Body of pancreas (tissue), 4 donors: ENCODE measurements at regions not wholly inside any gene's neighbourhood (a gene's known extent, or its start where the extent isn't known, plus 50 kb on each side); places are given as distances from the start of the nearest gene placed in this dataset.
A peak's percentile ranks its signal among the peaks of the same experiment; 100 is the strongest.
"Not testable (repeated sequence)": the region's sequence is repeated elsewhere in the genome, so short reads cannot be mapped to it uniquely, and the experiment has no call there.

Experiments used
- ATAC-seq: fragments of 150-250 bp; one replicate; pipeline ENCODE4 v1.9.1; 2016
- DNase-seq, 4 donors: peaks; one replicate each; pipeline ENCODE4 v3.0.0-alpha.2; 2019
- H3K27ac ChIP-seq, 4 donors: fragments of 200-600 bp; sonication (generic); 1 replicate in 3 of 4; 2 replicates in 1 of 4; pipeline versions ENCODE4 v1.5.1 to v1.6.1; 2016 to 2019; ENCODE audit warnings: mild to moderate bottlenecking in 1 of 4, mixed read lengths in 1 of 4, moderate library complexity in 1 of 4
- H3K27me3 ChIP-seq, 2 donors: fragments of 200-600 bp; sonication (generic); one replicate each; pipeline ENCODE4 v1.6.0; 2016; ENCODE audit warnings: mild to moderate bottlenecking in 1 of 2
- H3K36me3 ChIP-seq, 2 donors: fragments of 200-600 bp; sonication (generic); replicated peaks in 1 of 2; 2 replicates each; pipeline ENCODE4 v1.5.1; 2016; ENCODE audit warnings: low read depth in 2 of 2; ENCODE audit not compliant: insufficient read depth in 1 of 2
- H3K4me1 ChIP-seq: fragments of 200-600 bp; sonication (generic); one replicate; pipeline ENCODE4 v1.6.0; 2016
- H3K4me3 ChIP-seq, 2 donors: fragments of 200-600 bp; sonication (generic); 1 replicate in 1 of 2; 2 replicates in 1 of 2; pipeline ENCODE4 v1.5.1; 2016 to 2019
- H3K9me3 ChIP-seq, 3 donors: fragments of 200-600 bp; sonication (generic); 1 replicate in 2 of 3; 2 replicates in 1 of 3; pipeline ENCODE4 v1.5.1; 2016
- CTCF ChIP-seq, 7 experiments: fragments of 450-650 bp in 4 of 7; fragments of 200-600 bp in 3 of 7; sonication (generic) in 3 of 7; IDR thresholded peaks; one replicate each; pipeline ENCODE4 v1.5.1; 2016 to 2019; ENCODE audit warnings: antibody characterized with exemption in 7 of 7
- POLR2A ChIP-seq, 3 donors: fragments of 450-650 bp; IDR thresholded peaks; one replicate each; pipeline ENCODE4 v1.6.1; 2016; ENCODE audit warnings: antibody characterized with exemption in 3 of 3, mild to moderate bottlenecking in 2 of 3
- WGBS, 2 donors: methylation state at CpG; one replicate each; pipeline ENCODE4 v1.1.5; 2017; 5-methylcytosine and 5-hydroxymethylcytosine counted together
- intact Hi-C: fragments of 100-400 bp; cut with DNase I; formaldehyde crosslinking; loops from one replicate; pipeline ENCODE4 v1.15.1; 2023

GRCh38 chr17:20825539-20825938 is 217.3 kb downstream of the USP22 start:
- intact Hi-C loops: no loop called here
- Histone ChIP-seq H3K27me3 (no peaks in the 10 kb centered on the region), H3K36me3 (no peaks in the 10 kb centered on the region), H3K4me3 (no peak overlapping the region), H3K27ac (no peak overlapping the region), H3K4me1 (no peaks in the 10 kb centered on the region), H3K9me3 (no peaks in the 10 kb centered on the region)
- TF ChIP-seq POLR2A (IDR thresholded peaks at IDR 0.05): no peak
- TF ChIP-seq CTCF (IDR thresholded peaks at IDR 0.05): no peak
- 77 to 79% methylated on average over 9 of the region's 9 CpGs for WGBS, 2 donors
- DNase-seq: no peak
- ATAC-seq: no peak

- DNase-seq, H3K27me3 ChIP-seq, intact Hi-C loops, H3K27ac ChIP-seq, H3K36me3 ChIP-seq, H3K4me1 ChIP-seq, ATAC-seq, H3K9me3 ChIP-seq, H3K4me3 ChIP-seq: not testable (repeated sequence)
- 30 to 36% methylated on average over 8 to 16 of the region's 23 CpGs for whole genome bisulfite sequencing, 2 donors
Measured at GRCh38 chr17:20840453-20840852, 202.4 kb downstream of the USP22 start.

GRCh38 chr17:20840987-20841865 is 201.6 kb downstream of the USP22 start:
- H3K4me3 ChIP-seq, H3K9me3 ChIP-seq, H3K27me3 ChIP-seq, ATAC-seq, H3K36me3 ChIP-seq, H3K27ac ChIP-seq, DNase-seq, intact Hi-C loops, H3K4me1 ChIP-seq: not testable (repeated sequence)
- whole genome bisulfite sequencing, 2 donors: 34 to 87% methylated on average over 11 to 13 of the region's 62 CpGs

- H3K9me3 ChIP-seq, H3K4me1 ChIP-seq, DNase-seq, ATAC-seq, H3K36me3 ChIP-seq, intact Hi-C loops, H3K4me3 ChIP-seq, H3K27me3 ChIP-seq, H3K27ac ChIP-seq: not testable (repeated sequence)
- WGBS, 2 donors: 79% methylated on average over 3 of the region's 14 CpGs; no CpG with 5 or more reads in 1 of the 2 donors
Measured at GRCh38 chr17:20842012-20842411, 200.8 kb downstream of the USP22 start.

- H3K4me3 ChIP-seq, H3K9me3 ChIP-seq: not testable (repeated sequence)
Measured at GRCh38 chr17:20843261-20843660, 199.6 kb downstream of the USP22 start.

GRCh38 chr17:20843799-20844553 is 198.8 kb downstream of the USP22 start:
- H3K27ac ChIP-seq, H3K27me3 ChIP-seq, H3K4me3 ChIP-seq, H3K36me3 ChIP-seq, ATAC-seq, intact Hi-C loops, H3K4me1 ChIP-seq, H3K9me3 ChIP-seq: not testable (repeated sequence)
- DNase-seq: peak in 1 of 4 donors; percentile 17
- WGBS, 2 donors: 3% methylated on average over 7 to 13 of the region's 74 CpGs

More at GRCh38 chr17:20843261-20843660, 199.6 kb downstream of the USP22 start:
- ATAC-seq, H3K4me1 ChIP-seq, H3K27ac ChIP-seq, intact Hi-C loops, H3K36me3 ChIP-seq, DNase-seq, H3K27me3 ChIP-seq: not testable (repeated sequence)
- 27 to 69% methylated on average over 4 to 18 of the region's 19 CpGs for WGBS, 2 donors

- peak in 4 of 7 experiments; percentile 28 to 39 (median 38) for TF ChIP-seq CTCF (IDR thresholded peaks at IDR 0.05)
- H3K4me1 ChIP-seq, H3K9me3 ChIP-seq, ATAC-seq, DNase-seq, H3K4me3 ChIP-seq, H3K27me3 ChIP-seq, intact Hi-C loops, H3K36me3 ChIP-seq, H3K27ac ChIP-seq: not testable (repeated sequence)
- 45 to 47% methylated on average over 3 of the region's 3 CpGs for WGBS, 2 donors
Measured at GRCh38 chr17:20848869-20849443, 193.9 kb downstream of the USP22 start.

GRCh38 chr17:20851591-20852238 is 191.1 kb downstream of the USP22 start:
- intact Hi-C loops, H3K9me3 ChIP-seq, H3K4me3 ChIP-seq, DNase-seq, H3K27ac ChIP-seq, H3K36me3 ChIP-seq, ATAC-seq, H3K27me3 ChIP-seq, H3K4me1 ChIP-seq: not testable (repeated sequence)
- WGBS, 2 donors: 7 to 10% methylated on average over 21 of the region's 21 CpGs
